Caki2 (cell line): ENCODE measurements at regions not wholly inside any gene's neighbourhood (a gene's known extent, or its start where the extent isn't known, plus 50 kb on each side); places are given as distances from the start of the nearest gene placed in this dataset.
A peak's percentile ranks its signal among the peaks of the same experiment; 100 is the strongest.
"Not testable (repeated sequence)": the region's sequence is repeated elsewhere in the genome, so short reads cannot be mapped to it uniquely, and the experiment has no call there.

Experiments used
- DNase-seq: peaks from one replicate; pipeline ENCODE4 v3.0.0-alpha.2; 2015; ENCODE audit warnings: low read depth
- in situ Hi-C: cut with HindIII; loops from 2 replicates; pipeline ENCODE4 v1.10.0; 2016; ENCODE audit warnings: low sequenced_read_pairs, low pct_unique_long_range_greater_than_20kb, mixed read lengths

GRCh38 chr3:4897765-4898453 is 81.3 kb upstream of the BHLHE40 start:
- no peak for DNase-seq
- in situ Hi-C loops: no loop called here

GRCh38 chr3:4898454-4899313 is 80.6 kb upstream of the BHLHE40 start:
- in situ Hi-C loops: no loop called here
- DNase-seq: peak; percentile 42

GRCh38 chr3:4899710-4900109 is 79.5 kb upstream of the BHLHE40 start:
- in situ Hi-C loops: no loop called here

GRCh38 chr3:4900298-4900697 is 78.9 kb upstream of the BHLHE40 start:
- in situ Hi-C loops: no loop called here
- no peak for DNase-seq

More at GRCh38 chr3:4899710-4900109, 79.5 kb upstream of the BHLHE40 start:
- DNase-seq: no peak

DNA sequence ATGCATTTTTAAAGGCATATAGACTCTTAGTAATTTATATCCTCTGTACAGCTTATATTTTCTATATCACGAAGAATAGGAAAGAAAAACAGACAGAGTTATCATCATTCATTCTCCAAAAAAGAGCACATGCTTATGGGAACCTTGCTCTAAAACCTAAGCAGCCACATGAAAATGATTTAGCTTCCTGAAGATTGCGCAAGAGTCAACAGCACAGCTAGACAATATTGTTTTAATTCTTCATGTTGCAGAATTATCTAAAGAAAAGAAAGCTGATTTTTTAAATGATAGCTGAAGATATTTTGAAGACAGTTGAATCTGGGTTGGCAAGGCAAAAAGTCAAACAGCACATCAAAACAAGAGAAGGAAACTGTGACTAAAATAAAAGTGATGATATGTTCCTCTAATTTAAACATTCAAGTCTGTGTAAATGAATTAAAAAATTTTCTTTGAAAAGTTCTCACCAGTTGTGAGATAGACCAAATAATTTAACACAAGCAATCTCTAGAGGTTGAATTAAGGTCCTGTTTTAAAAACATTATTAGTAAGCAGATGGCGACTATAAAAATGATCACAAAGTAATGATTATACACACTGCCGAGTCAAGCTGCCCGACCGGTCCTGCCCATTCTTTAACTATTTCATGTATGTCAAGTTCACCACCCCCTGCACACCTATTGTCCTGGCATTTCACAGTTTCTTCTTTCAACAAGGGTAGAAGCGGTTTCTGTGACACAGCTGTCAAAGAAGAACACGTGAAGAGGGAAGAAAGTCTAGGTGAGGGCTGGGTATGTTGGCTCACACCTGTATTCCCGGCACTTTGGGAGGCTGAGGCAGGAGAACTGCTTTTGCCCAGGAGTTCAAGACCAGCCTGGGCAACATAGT is 74.2 kb upstream of the BHLHE40 start:
- in situ Hi-C loops: no loop called here
- no peak for DNase-seq

DNA sequence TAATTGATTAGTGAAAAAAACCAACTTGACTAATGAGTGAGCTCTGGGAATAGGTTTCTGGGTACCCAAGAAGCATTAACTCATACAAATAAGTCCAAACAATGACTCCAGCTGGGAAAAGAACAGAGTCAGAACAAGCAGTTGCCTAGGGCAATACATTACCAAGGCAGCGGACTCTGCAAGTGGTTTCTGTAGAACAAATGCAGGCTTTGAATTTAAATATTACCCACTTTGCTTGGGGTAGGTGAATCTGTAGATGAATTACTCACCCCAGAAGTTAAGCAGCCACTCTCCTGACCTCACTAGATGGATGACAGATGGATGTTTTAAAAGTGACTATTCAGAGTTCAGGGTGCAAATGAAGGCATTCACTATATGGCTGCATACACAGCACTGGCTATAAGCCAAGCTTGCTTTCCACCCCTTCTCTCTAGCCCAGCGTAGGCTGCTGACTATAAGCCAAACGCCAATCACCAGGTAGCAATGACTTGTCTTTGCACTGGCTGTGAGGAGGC is 73.1 kb upstream of the BHLHE40 start:
- DNase-seq: peak; percentile 83
- in situ Hi-C loops: no loop called here

DNA sequence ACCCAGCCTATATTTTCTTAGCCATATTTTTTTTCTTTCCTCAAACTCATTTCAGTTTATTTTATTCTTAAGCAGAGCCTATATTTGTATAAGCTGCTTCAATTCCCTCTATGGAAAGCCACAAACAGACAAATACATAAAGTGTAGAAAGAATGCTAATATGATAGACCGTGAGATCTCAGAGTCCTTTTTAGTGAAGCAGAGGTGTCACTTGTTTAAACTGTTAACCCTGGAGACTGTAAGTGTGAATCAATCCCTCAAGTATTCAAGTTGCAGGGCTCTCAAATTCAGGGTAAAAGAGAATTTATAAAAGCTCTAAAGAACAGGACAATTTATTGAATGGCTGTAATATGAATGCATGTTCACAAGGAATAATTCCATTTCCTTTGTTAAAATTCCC is 72.2 kb upstream of the BHLHE40 start:
- no peak for DNase-seq
- in situ Hi-C loops: no loop called here

DNA sequence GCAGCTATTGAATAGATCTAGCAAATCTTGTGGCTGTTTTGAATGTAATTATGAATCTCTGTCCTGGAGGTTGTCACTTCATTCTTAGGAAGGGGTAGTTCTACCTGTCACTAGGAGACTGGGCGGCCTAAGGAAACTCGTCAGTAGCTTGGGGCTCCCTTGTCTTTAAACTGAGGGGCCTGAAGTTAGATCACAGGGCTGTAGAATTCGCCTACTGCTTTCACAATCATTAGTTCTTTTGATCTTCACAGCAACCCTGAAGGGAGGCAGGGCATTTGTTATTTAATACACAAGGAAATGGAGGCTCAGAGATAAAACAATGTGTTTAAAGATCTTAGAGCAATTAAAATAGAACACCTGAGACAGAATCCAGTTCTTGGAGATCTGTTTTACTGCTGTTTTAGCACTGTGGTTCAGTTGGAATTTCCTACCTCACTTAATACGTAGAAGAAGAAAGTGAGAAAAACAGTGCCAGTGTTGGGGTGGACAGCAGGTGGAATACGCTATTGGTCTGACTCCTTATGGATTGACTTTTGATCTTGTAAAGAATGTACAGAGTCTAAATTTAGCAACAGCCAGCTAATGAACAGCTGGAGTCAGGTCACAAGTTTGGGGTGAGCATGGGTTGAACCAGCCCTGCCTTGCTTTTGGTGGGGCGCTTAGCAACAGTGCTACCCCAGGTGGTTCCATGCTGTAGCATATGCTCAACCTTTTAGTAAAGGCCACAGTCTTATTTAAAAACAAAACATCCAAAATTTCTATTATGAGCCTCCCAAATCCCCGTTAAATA is 71.4 kb upstream of the BHLHE40 start:
- in situ Hi-C loops: no loop called here
- DNase-seq: no peak

DNA sequence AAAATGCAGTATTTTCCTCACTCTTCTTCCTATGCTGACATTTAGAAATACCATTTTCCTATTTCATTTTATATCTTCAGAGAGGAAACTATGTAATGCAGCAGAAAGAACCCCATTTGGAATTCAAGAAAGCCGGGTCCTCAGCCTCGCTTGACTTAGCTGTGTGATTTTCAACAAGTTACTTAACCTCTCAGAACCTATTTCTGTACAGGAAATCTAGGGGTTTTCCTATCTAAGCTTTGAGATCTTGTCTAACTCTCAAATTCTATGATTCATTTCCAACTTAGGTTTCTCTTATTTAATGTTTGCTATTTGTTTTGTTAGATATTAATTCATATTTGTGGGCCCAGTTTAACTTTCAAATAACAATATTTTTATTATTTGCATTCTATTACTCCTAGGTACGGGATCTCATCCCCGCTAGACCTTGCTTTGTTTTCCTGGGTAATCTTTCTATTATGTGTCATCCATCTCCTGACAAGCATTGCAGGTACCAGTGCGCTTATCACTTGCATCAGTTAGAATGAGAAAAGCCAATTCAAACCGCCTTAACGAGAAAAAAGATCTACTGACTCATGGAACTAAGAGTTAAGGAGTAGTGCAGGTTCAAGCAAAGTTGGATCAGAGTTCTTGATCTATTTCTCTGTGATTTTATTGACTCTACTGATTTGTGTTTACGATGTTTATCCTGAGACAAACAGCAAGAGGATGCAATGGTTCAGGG is 70.6 kb upstream of the BHLHE40 start:
- in situ Hi-C loops: no loop called here
- no peak for DNase-seq

GRCh38 chr3:4914464-4914863 is 64.8 kb upstream of the BHLHE40 start:
- no peak for DNase-seq
- in situ Hi-C loops: no loop called here

DNA sequence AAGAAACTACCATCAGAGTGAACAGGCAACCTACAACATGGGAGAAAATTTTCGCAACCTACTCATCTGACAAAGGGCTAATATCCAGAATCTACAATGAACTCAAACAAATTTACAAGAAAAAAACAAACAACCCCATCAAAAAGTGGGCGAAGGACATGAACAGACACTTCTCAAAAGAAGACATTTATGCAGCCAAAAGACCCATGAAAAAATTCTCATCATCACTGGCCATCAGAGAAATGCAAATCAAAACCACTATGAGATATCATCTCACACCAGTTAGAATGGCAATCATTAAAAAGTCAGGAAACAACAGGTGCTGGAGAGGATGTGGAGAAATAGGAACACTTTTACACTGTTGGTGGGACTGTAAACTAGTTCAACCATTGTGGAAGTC is 57.6 kb upstream of the BHLHE40 start:
- in situ Hi-C loops, DNase-seq: not testable (repeated sequence)

GRCh38 chr3:4926892-4927291 is 52.3 kb upstream of the BHLHE40 start:
- in situ Hi-C loops: no loop called here
- no peak for DNase-seq

GRCh38 chr3:4928277-4928789 is 50.9 kb upstream of the BHLHE40 start:
- in situ Hi-C loops: no loop called here
- DNase-seq: no peak
